CD1c-positive myeloid dendritic cell (primary cell): ENCODE measurements at regions not wholly inside any gene's neighbourhood (a gene's known extent, or its start where the extent isn't known, plus 50 kb on each side); places are given as distances from the start of the nearest gene placed in this dataset.

Experiments used
- DNase-seq: peaks from one replicate; pipeline ENCODE4 v3.0.0-alpha.2; 2016; ENCODE audit errors: extremely low spot score

GRCh38 chr5:103938146-103938695 is 375.6 kb upstream of the NUDT12 start:
- DNase-seq, result no peak

DNA sequence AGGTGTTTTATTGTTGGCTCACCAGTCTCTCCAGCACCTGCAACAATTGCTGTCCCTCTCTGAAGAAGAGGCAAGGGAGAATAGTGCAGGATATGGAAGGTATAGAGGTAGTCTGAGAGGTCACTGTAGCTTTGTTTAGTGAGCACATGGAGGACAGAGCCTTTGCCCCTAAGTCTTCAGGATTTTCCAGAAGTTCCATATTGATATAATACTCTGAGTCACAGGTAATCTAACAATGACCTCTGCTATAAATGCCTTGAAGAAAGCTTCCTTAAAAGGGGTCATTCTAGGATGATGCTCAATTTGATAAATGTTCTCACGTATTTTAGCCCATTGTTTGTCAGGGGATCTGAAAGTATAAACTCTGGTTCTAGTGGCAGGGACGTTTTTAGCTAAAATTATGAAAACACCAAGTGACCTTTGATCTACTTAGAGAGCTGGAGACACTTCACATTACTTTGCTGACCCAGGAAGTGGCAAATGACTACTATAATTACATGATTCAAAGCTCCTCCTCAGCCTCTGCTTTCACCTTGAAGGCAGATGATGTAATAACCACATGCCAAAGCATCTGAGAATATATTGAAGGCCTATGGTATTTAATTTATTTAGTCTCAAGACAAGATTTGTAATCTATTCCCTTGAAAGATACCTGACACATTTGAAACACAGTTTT is 366.9 kb upstream of the NUDT12 start:
- DNase-seq, result no peak

DNA sequence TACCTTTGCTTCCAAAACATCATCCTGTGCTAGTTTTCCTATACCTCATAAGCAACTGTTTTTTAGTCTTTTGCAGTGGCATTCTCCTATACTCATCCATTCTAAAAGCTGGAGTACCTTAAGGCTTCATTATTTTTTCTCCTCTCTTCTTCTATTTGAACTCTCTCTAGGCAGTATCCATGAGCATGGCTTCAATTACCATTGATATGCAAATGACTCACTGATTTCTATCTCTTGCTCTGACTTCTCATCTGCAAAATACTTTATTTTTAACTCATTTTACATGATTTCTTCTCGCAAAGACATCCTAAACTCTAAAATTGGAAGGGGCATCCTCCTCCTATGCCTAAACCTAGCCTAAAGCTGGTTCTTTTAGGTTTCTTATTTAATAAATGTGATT is 365.1 kb upstream of the NUDT12 start:
- DNase-seq, result no peak

DNA sequence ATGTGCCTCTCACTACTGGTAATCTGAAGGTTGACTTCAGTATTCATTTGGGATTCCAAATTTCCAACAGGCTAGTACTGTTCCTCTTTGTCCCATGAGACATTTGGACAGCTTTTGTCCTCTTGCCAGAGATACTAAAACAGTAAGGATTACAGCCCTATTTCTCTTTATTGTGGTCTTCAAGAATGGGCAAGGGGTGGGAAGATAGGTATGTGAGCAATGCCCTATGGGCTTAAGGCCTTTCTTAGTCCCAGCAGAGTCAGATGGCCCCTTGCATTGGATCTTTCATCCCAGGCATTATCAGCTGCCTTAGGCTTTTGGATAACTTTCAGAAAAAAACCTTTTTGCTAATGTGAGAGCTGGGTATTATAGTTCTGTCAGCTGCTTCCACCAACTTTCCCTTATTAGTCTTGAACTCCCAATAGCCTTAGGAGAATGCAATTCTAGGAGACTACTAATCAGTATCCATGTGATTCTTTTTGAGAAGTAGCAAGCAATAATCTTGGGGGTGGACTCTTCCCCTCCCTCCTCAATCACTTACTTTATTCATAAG is 361.1 kb upstream of the NUDT12 start:
- no peak for DNase-seq

GRCh38 chr5:103919506-103919905 is 356.9 kb upstream of the NUDT12 start:
- DNase-seq, result no peak

DNA sequence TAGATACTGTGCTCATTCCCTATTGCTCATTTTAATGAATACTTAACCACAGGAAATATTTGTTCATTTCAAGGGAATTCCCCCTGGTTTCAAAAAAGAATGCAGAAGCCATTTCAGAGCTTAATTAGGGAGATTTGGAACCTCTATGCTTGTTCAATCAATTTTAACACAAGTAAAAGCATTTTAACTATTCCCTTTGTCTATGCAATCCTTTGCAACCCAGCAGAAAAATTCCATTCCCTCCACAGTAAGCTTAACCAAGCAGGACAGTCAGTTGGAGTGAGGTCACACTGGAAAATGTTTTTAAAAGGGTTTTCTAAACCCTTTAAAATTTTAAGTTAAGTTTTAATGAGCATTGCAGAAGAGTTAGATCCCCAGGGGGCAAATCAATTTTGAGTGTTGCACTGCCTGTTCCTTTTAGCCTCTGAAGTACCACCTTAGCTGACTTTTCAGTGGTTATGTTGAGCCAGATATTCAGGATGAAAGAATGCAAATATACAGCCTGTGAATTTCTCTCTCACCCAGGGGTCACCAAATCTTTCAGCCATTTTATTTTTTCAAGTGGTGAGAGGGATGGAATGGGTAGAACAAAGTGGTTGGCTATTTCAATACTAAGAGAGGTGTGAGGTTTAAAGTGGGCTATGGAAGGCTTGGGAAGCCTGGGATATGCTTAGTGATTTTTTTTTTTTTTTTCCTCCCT is 356.2 kb upstream of the NUDT12 start:
- DNase-seq, result no peak

DNA sequence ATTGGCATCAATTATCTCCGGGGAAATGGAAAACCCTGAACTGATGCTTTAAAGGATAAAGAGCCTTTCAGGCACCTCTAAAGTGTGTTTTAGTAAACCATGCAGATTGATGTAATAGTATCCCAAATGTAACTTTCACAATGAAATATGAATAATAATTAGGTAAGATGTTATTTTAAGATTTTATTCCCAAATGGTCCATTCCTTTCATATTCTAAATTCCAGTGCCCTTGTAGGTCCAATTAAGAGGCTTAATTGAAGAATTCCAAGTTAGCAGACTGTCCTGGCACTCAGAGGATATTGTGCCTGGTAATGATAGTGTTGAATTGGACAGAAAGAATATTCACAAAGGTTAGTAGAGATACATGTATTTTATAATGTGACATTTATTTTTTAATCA is 352.5 kb upstream of the NUDT12 start:
- DNase-seq, result no peak

- DNase-seq, result no peak
Measured at GRCh38 chr5:103910786-103911185, 348.2 kb upstream of the NUDT12 start.

- DNase-seq, result no peak
Measured at GRCh38 chr5:103910011-103910410, 347.4 kb upstream of the NUDT12 start.

GRCh38 chr5:103909391-103909790 is 346.8 kb upstream of the NUDT12 start:
- DNase-seq, result no peak

DNA sequence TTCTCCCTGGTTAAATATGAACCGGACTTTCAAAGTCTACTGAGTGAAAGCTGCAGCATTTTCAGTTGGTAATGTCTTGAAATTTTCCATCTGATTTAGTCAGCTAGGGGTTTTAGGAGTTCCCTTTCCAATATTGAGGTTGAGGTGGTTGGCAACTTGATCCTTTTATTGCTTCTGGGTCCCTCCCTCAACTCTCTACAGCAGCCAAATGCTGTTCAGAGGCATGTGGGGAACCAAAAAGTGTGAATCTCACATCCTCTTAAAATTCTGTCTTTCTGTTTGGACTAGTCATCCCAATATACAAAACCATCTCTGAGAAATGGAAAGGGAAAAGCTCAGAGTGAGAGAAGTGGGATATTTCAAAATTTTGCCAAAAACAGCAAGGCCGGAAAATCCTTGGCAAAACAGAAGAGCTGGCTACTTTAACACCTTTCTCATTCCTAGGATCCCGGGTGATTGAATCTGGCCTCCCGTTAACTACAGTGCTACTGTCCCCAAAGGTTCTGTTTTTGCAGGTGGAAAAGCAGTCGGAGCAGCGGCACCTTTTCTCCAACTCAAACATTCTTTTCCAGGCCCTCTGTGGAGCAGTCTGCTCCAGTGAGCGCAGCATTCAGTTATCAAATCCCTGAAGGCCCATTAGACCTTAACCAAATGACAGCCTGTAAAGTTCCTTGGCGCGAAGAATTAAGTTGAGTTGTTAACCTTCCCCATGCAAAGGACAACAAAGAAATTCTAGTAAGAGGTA is 345.9 kb upstream of the NUDT12 start:
- DNase-seq, result no peak

- DNase-seq, result no peak
Measured at GRCh38 chr5:103907001-103907400, 344.4 kb upstream of the NUDT12 start.

- no peak for DNase-seq
Measured at GRCh38 chr5:103904651-103905050, 342.1 kb upstream of the NUDT12 start.

GRCh38 chr5:103902893-103903292 is 340.3 kb upstream of the NUDT12 start:
- no peak for DNase-seq

DNA sequence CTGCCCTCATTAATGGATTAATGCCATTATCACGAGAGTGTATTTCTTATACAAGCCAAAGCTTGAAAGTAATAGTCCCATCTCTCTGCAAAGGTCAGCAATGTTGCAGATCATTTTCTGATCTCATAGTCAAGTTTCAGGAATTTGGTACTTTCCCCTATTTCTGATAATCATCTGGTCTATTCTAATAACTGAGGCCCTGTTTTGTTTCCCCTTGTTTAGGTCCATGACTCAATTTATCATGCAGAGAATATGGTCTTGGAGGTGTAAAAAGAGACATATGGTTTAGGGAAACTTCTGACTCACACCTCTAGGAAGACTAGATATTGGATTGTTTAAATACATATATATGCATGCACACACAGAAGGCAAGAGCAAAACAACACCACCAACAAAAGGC is 339.3 kb upstream of the NUDT12 start:
- no peak for DNase-seq

- DNase-seq, result no peak
Measured at GRCh38 chr5:103896593-103896992, 334.0 kb upstream of the NUDT12 start.

DNA sequence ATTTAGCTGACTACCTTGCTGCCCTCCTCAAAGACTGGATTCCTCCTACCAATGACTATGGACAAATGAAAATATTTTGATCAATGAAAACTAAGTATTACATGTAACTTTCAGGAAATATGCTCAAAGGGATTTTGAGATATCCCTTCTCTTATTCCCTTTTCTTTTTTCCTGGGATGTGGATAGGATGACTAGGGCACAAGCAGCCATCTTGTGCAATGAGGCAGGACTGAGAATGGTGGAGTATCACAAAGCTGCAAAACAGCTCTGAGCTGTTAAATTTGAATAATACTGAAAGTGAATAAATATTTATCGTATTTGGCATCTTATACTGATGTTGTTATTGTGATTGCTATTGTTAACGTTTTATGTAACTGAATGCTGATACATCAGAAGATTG is 333.1 kb upstream of the NUDT12 start:
- no peak for DNase-seq

- DNase-seq, result no peak
Measured at GRCh38 chr5:103894882-103895281, 332.3 kb upstream of the NUDT12 start.

GRCh38 chr5:103891151-103891550 is 328.6 kb upstream of the NUDT12 start:
- DNase-seq, result no peak

- DNase-seq, result no peak
Measured at GRCh38 chr5:103890313-103890712, 327.7 kb upstream of the NUDT12 start.

- DNase-seq, result no peak
Measured at GRCh38 chr5:103889500-103890209, 327.1 kb upstream of the NUDT12 start.

DNA sequence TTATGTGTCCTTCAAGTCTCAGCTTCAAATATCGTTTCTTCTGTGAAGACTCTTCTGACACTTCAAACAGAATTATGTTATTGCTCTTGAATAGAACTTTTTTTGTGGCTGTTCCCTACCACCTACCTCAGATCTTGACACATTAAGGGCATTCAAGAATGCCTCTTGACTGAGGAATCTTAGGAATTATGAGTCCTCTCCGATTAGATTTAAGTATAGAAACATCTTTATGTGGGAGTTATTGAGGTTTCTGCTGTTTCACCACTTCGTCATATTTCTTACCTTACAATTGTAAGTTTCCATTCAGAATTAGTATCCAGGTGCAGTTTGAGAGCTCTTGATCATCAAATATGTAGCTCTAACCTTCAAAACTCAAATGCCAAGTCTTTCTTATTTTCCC is 324.2 kb upstream of the NUDT12 start:
- DNase-seq, result no peak
